ENCODE measurements at regions not wholly inside any gene's neighbourhood (a gene's known extent, or its start where the extent isn't known, plus 50 kb on each side); places are given as distances from the start of the nearest gene placed in this dataset.

DNA sequence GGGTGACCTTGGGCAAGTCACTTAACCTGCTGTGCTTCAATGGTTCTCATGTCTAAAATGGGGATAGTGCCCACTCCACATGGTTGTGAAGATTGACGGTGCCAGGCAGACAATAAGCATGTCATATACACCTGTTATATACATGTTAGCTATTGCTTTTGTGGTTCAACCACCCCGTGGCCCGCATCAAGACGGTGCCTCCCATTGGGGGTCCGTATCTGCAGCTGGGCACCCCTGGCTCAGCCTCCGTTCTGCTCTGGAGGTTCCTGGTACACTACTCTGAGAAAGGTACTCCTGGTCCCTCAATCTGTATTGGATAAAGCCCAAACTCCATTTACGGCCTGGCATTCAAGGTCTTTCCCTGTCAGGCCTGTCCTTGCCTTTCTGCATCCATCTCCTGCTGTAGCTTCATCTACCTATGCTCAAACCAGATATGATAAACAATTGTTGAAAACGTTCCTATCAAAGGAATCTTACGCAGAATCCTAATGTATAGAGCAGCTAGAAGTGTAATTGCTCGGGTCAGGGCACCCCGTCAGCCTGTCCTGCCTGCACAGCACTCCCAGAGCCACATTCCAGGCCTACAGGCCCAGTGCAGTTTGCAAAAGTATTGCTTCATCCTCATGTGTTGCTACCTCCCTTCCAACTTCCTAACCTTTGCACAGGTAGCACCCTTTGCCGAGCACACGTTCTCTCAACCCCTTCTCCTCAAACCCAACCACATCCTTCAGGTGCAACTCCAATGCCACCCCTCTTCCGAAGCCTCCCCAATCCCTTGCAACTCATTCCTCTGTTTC, 194.9 kb downstream of the BCR start:
- Histone ChIP-seq H3K27me3 (ENCODE audit: insufficient read depth, low read length) (0 out of 2 replicates have a peak, but pooled peaks cover 6% of the 10 kb centered on the region), H3K4me3 (ENCODE audit: low read depth, low read length) (no peak overlapping the region), H3K36me3 (ENCODE audit: insufficient read depth, low read length) (no peaks in the 10 kb centered on the region), H3K79me2 (ENCODE audit: control insufficient read depth, insufficient read depth, low read length, unreplicated experiment) (no peaks in the 10 kb centered on the region), H3K27ac (ENCODE audit: low read depth, low read length) (no peak overlapping the region), H2AFZ (ENCODE audit: low read length, unreplicated experiment) (no peak overlapping the region), H3K4me1 (ENCODE audit: control insufficient read depth, insufficient read depth, low read length, unreplicated experiment) (no peaks in the 10 kb centered on the region)

DNA sequence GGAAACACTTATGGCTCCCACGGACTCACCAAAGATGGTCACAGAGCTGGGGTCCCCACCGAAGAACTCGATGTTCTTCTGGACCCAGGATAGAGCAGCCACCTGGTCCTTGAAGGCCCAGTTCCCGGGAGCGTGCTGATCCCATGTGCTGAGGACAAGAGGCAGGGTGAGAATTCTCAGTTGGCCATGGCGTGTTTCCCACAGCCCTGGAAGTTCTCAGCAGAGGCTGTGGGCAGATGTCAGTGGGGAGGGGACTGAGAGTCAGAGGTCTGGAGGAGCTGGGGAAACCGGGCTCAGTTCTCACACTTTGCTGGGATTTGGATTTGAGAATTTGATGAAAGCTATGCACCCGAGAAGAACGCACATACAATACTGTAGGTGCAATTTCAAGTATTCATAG, 193.3 kb downstream of the BCR start:
- no peak overlapping the region for H3K27ac ChIP-seq (ENCODE audit: low read depth, low read length)
- H3K79me2 ChIP-seq (ENCODE audit: control insufficient read depth, insufficient read depth, low read length, unreplicated experiment), result no peaks in the 10 kb centered on the region
- H3K4me3 ChIP-seq (ENCODE audit: low read depth, low read length), result no peak overlapping the region
- no peaks in the 10 kb centered on the region for H3K4me1 ChIP-seq (ENCODE audit: control insufficient read depth, insufficient read depth, low read length, unreplicated experiment)
- no peak overlapping the region for H2AFZ ChIP-seq (ENCODE audit: low read length, unreplicated experiment)
- H3K36me3 ChIP-seq (ENCODE audit: insufficient read depth, low read length), result no peaks in the 10 kb centered on the region
- peaks cover 22% of the 10 kb centered on the region for H3K27me3 ChIP-seq (ENCODE audit: insufficient read depth, low read length)

DNA sequence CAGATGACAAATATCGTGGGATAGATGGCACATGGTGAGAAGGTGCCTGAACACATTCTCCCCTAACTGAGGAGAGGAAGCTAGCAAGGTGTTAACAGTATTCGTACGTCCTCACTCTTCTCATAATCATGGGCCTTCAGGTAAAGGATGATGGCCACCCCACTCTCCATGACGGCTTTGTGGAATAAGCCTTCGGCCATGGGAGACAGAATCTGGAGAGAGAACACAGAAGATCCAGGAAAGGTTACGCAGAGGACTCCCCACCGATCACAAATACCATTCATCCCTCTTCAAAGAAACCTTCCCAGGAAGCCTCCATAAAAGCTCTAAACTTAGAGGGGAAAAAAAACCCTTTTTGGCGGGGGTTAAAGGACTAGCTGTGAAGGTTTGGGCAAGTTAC, 189.9 kb downstream of the BCR start:
- Histone ChIP-seq H3K79me2 (ENCODE audit: control insufficient read depth, insufficient read depth, low read length, unreplicated experiment) (no peaks in the 10 kb centered on the region), H3K27ac (ENCODE audit: low read depth, low read length) (no peak overlapping the region), H2AFZ (ENCODE audit: low read length, unreplicated experiment) (no peak overlapping the region), H3K4me3 (ENCODE audit: low read depth, low read length) (no peak overlapping the region), H3K4me1 (ENCODE audit: control insufficient read depth, insufficient read depth, low read length, unreplicated experiment) (no peaks in the 10 kb centered on the region), H3K27me3 (ENCODE audit: insufficient read depth, low read length) (peaks cover 51% of the 10 kb centered on the region), H3K36me3 (ENCODE audit: insufficient read depth, low read length) (no peaks in the 10 kb centered on the region)

DNA sequence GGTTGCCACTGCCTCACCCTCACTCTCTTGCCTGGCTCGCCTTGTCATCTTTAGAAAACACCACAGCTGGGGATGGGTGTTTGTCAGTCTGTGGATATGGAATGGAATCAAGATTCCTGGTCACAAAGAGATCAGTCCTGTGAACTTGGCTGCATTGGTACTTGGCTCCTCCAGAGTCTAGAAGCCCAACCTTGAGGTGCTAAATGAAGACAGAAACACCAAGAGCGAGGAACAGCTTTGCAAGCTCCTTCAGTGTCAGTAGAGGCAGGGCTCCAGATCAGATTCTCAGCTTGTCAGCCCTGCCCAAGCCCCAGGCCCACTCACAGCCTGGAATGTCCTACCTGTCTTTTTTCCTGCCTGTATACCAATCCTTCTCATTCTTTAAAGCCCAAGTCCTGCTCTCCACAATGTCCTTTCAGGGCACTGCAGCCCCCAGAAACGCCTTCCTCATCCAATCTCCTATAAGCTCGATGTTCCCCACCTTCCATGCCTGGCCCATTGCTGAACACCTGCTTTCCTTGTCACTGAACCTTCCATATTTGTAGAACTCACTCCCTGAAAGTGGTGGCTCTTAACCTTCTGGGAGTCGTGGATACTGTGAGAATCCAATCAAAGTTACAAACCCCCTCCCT, 188.9 kb downstream of the BCR start:
- H2AFZ ChIP-seq (ENCODE audit: low read length, unreplicated experiment), result no peak overlapping the region
- no peak overlapping the region for H3K4me3 ChIP-seq (ENCODE audit: low read depth, low read length)
- H3K27me3 ChIP-seq (ENCODE audit: insufficient read depth, low read length), result peaks cover 57% of the 10 kb centered on the region
- H3K4me1 ChIP-seq (ENCODE audit: control insufficient read depth, insufficient read depth, low read length, unreplicated experiment), result no peaks in the 10 kb centered on the region
- H3K27ac ChIP-seq (ENCODE audit: low read depth, low read length), result no peak overlapping the region
- no peaks in the 10 kb centered on the region for H3K79me2 ChIP-seq (ENCODE audit: control insufficient read depth, insufficient read depth, low read length, unreplicated experiment)
- no peaks in the 10 kb centered on the region for H3K36me3 ChIP-seq (ENCODE audit: insufficient read depth, low read length)
